ENCODE measurements at regions not wholly inside any gene's neighbourhood (a gene's known extent, or its start where the extent isn't known, plus 50 kb on each side); places are given as distances from the start of the nearest gene placed in this dataset.

GRCh38 chr12:27382924-27383323 is 50.3 kb downstream of the BMAL2 start:
- DNase-seq: no peak

DNA sequence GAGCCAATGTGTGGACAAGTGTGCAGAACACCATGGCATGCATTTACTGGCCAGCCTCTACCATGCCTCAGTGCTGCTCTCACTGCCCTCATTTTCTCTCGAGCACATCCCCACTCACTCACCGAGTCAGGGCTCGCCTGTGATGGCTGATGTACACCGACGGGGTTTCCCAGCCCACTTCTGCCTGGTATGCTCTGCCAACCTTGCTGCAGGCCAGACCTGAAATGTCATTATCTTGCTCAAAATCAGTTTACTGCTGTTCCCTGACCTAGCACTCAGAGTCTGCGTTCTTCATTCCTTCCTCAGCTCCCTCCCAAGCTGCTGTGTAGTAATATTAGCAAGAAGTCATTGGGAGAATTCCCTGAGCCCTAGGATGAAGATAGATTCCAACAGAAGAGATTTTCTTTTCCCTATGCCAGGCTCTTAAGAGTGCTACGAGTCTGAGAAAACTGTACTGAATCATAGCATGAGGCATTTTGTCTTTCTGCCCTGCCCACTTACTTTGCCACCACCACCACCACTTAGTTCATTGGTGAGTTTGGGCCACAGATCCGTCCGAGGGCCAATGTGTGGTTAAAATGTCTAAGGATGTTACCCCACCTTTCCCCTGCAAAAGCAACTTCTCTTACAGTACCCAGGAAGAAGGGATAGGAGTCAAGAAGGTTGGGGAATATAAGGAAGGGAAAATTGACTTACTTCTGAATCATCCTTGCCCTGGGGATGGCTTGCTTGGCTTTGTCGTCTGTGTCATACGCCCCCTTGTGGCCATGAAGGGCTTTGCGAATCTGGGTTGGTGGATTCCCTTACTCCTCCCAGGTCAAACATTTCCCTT is 51.0 kb downstream of the BMAL2 start:
- peak; percentile 83 for DNase-seq

GRCh38 chr12:27384261-27384590 is 51.6 kb downstream of the BMAL2 start:
- DNase-seq: no peak

- no peak for DNase-seq
Measured at GRCh38 chr12:27385766-27386564, 53.3 kb downstream of the BMAL2 start.

DNA sequence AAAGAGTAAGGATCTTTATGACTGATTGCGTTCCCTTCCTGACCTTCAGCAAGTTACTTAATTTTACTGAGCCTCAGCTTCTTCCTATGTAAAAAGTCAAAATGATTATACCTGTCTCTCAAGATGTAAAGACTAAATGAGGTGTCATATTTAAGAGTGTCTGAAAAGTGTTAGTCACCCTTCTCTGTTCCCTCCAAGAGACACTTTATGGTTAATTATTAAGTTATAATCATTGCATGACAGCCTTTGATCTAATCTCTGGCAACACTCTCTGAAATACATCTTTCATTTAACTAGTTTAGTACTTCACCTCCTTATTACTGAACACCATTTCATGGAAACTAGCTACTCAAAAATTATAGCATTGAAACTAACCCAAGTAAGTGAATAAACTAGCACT is 54.8 kb downstream of the BMAL2 start:
- DNase-seq: no peak

- DNase-seq: no peak
Measured at GRCh38 chr12:27388650-27389049, 56.0 kb downstream of the BMAL2 start.

DNA sequence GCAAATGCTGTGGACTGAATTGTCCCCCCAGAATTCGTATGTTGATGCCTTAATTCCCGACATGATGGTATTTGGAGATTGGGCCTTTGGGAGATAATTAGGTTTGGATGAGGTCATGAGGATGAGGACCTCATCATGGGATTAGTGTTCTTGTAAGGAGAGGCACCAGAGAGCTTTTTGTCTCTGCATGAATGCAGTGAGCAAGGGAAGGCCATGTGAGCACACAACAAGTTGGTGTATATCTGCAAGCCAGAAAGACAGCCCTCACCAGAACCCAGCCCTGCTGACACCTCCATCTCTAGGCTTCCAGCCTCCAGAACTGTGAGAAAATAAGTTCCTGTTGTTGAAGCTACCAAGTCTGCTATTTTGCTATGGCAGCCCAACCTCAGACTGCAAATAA is 51.9 kb upstream of the SMCO2 start:
- peak; percentile 38 for DNase-seq

DNA sequence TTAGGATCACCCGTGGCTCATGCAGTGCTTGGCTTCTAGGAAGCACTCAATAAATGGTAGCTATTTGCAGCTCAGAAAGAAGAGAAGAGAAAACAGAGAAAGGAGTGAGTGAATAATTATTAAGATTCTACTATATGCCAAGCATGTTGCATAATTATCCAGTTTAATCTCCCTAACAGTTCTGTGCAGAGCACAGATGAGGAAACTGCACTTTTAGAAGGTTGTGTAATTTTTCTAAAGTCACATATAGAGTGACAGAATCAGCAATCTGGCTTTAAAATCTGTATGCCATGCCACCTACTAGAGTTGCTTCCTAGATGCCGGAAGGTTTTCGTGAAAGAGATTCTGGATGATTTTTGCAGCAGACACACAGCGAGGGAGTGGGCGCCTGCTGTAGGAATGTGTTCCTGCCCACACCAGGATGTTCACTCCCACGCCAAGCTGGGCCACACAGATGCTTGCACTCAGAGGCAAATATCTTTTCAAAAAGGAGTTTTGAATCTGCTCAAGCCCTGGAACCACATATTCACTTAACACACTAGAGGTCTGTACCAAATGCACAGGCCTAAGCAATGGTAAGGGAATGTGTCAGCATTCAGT is 50.2 kb upstream of the SMCO2 start:
- no peak for DNase-seq
